H1 (cell line): ENCODE measurements at regions not wholly inside any gene's neighbourhood (a gene's known extent, or its start where the extent isn't known, plus 50 kb on each side); places are given as distances from the start of the nearest gene placed in this dataset.

ENCODE experiments used
- CHD1 ChIP-seq: IDR thresholded peaks from 2 replicates; pipeline ENCODE4 v1.6.1; 2012; ENCODE audit warnings: low read depth, low read length, improper control_type of control experiment
- GABPA ChIP-seq: IDR thresholded peaks from 2 replicates; pipeline ENCODE4 v1.6.1; 2011; ENCODE audit warnings: mild to moderate bottlenecking, low read length, moderate library complexity, borderline replicate concordance; ENCODE audit not compliant: insufficient read depth
- JUN ChIP-seq: IDR thresholded peaks from 2 replicates; pipeline ENCODE4 v1.6.1; 2011; ENCODE audit warnings: low read depth, mild to moderate bottlenecking, improper control_type of control experiment, low read length
- KDM4A ChIP-seq: IDR thresholded peaks from one replicate; pipeline ENCODE4 v1.7.1; 2012; ENCODE audit warnings: low read depth, mild to moderate bottlenecking, moderate library complexity, low read length, inconsistent platforms; ENCODE audit not compliant: severe bottlenecking
- RNF2 ChIP-seq: fragments of 200-900, 300-1000 bp; sonication (generic); IDR thresholded peaks from 2 replicates; pipeline ENCODE4 v1.7.1; 2016; ENCODE audit warnings: borderline replicate concordance, low read depth, mild to moderate bottlenecking, antibody characterized with exemption, low read length; ENCODE audit not compliant: poor library complexity, severe bottlenecking; ENCODE audit errors: missing control alignments

GRCh38 chr22:47270463-47271135 is 508.1 kb downstream of the TBC1D22A start (continued):
- TF ChIP-seq CHD1 (no peak), RNF2 (no peak), GABPA (no peak), JUN (no peak), KDM4A (no peak)
